ENCODE measurements at regions not wholly inside any gene's neighbourhood (a gene's known extent, or its start where the extent isn't known, plus 50 kb on each side); places are given as distances from the start of the nearest gene placed in this dataset.

- in situ Hi-C loops (cut with MboI; ENCODE audit: low pct_ligation_motif_present in 1 of 4, low pct_unique_long_range_greater_than_20kb in 1 of 4, low sequenced_read_pairs in 3 of 4) (no loop called here), intact Hi-C loops (cut with DNase I; ENCODE audit: low total_unique reads) (no loop called here)
- no peaks in the 10 kb centered on the region for H3K4me1 ChIP-seq
- H3K4me3 ChIP-seq: no peak overlapping the region
- H3K27me3 ChIP-seq: no peaks in the 10 kb centered on the region
- WGBS, 2 donors (ENCODE audit: low coverage in 1 of 2): 89% methylated on average over 1 of the region's 1 CpG
- H3K9me3 ChIP-seq: no peaks in the 10 kb centered on the region
- no peak overlapping the region for H3K27ac ChIP-seq
- no peak for DNase-seq
- no peaks in the 10 kb centered on the region for H3K36me3 ChIP-seq
- TF ChIP-seq EP300 (IDR thresholded peaks at IDR 0.05; ENCODE audit: low read depth) (no peak), POLR2A (IDR thresholded peaks at IDR 0.05) (no peak), CTCF (IDR thresholded peaks at IDR 0.05) (no peak), POLR2AphosphoS5 (IDR thresholded peaks at IDR 0.05) (no peak)
These were observed 221.2 kb upstream of the CNTN6 start for GRCh38 chr3:871651-872050.

- Histone ChIP-seq H3K36me3 (no peaks in the 10 kb centered on the region), H3K27ac (no peak overlapping the region), H3K4me1 (no peaks in the 10 kb centered on the region), H3K9me3 (no peaks in the 10 kb centered on the region), H3K4me3 (no peak overlapping the region), H3K27me3 (no peaks in the 10 kb centered on the region)
- in situ Hi-C loops (cut with MboI; ENCODE audit: low pct_ligation_motif_present in 1 of 4, low pct_unique_long_range_greater_than_20kb in 1 of 4, low sequenced_read_pairs in 3 of 4): no loop called here
- intact Hi-C loops (cut with DNase I; ENCODE audit: low total_unique reads): no loop called here
- 76 to 77% methylated on average over 1 of the region's 1 CpG for WGBS, 2 donors (ENCODE audit: low coverage in 1 of 2)
- TF ChIP-seq POLR2A (IDR thresholded peaks at IDR 0.05): no peak
- TF ChIP-seq POLR2AphosphoS5 (IDR thresholded peaks at IDR 0.05): no peak
- no peak for TF ChIP-seq CTCF (IDR thresholded peaks at IDR 0.05)
- no peak for TF ChIP-seq EP300 (IDR thresholded peaks at IDR 0.05; ENCODE audit: low read depth)
- DNase-seq: no peak
These were observed 215.8 kb upstream of the CNTN6 start for GRCh38 chr3:877001-877400.

- no peaks in the 10 kb centered on the region for H3K9me3 ChIP-seq
- H3K4me3 ChIP-seq: no peak overlapping the region
- no peak overlapping the region for H3K27ac ChIP-seq
- WGBS, 2 donors (ENCODE audit: low coverage in 1 of 2): 56 to 75% methylated on average over 1 of the region's 1 CpG
- intact Hi-C loops (cut with DNase I; ENCODE audit: low total_unique reads) (no loop called here), in situ Hi-C loops (cut with MboI; ENCODE audit: low pct_ligation_motif_present in 1 of 4, low pct_unique_long_range_greater_than_20kb in 1 of 4, low sequenced_read_pairs in 3 of 4) (no loop called here)
- no peaks in the 10 kb centered on the region for H3K36me3 ChIP-seq
- no peak for TF ChIP-seq CTCF (IDR thresholded peaks at IDR 0.05)
- TF ChIP-seq EP300 (IDR thresholded peaks at IDR 0.05; ENCODE audit: low read depth): no peak
- TF ChIP-seq POLR2AphosphoS5 (IDR thresholded peaks at IDR 0.05): no peak
- TF ChIP-seq POLR2A (IDR thresholded peaks at IDR 0.05): no peak
- no peaks in the 10 kb centered on the region for H3K27me3 ChIP-seq
- DNase-seq: no peak
- H3K4me1 ChIP-seq: no peaks in the 10 kb centered on the region
These were observed 214.1 kb upstream of the CNTN6 start for GRCh38 chr3:878746-879145.

GRCh38 chr3:880371-880770, 212.5 kb upstream of the CNTN6 start:
- H3K27ac ChIP-seq: no peak overlapping the region
- intact Hi-C loops (cut with DNase I; ENCODE audit: low total_unique reads): no loop called here
- H3K9me3 ChIP-seq: no peaks in the 10 kb centered on the region
- no peak for DNase-seq
- no peaks in the 10 kb centered on the region for H3K4me1 ChIP-seq
- no peaks in the 10 kb centered on the region for H3K27me3 ChIP-seq
- no peak overlapping the region for H3K4me3 ChIP-seq
- no peaks in the 10 kb centered on the region for H3K36me3 ChIP-seq
- 38 to 72% methylated on average over 2 to 3 of the region's 3 CpGs for WGBS, 2 donors (ENCODE audit: low coverage in 1 of 2)
- no peak for TF ChIP-seq CTCF (IDR thresholded peaks at IDR 0.05)
- no peak for TF ChIP-seq EP300 (IDR thresholded peaks at IDR 0.05; ENCODE audit: low read depth)
- TF ChIP-seq POLR2A (IDR thresholded peaks at IDR 0.05): no peak
- TF ChIP-seq POLR2AphosphoS5 (IDR thresholded peaks at IDR 0.05): no peak
- in situ Hi-C loops (cut with MboI; ENCODE audit: low pct_ligation_motif_present in 1 of 4, low pct_unique_long_range_greater_than_20kb in 1 of 4, low sequenced_read_pairs in 3 of 4): no loop called here
